ENCODE measurements at regions not wholly inside any gene's neighbourhood (a gene's known extent, or its start where the extent isn't known, plus 50 kb on each side); places are given as distances from the start of the nearest gene placed in this dataset.

DNA sequence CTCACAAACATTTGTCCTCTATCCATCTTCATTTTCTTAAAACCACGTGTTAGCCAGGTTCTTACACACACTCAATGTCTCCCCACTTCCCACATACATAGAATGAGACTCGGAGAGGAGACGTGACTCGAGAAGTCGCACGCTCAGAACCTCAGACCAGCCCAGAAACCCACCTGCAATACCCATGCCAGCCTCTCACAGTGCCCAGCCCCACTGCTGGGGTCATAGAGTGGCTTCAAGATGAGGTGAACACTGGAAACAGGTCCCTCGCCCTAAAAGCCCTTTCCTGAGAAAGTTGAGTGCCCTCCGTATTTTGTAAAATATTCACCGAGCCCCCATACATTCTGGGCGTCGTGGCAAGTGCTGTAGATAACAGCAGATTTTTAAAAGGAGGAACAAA lies 487.4 kb downstream of the EIPR1 start:
- DNase-seq (ENCODE audit: low read depth in 2 of 2) = no peak
- TF ChIP-seq, protein P1, sequence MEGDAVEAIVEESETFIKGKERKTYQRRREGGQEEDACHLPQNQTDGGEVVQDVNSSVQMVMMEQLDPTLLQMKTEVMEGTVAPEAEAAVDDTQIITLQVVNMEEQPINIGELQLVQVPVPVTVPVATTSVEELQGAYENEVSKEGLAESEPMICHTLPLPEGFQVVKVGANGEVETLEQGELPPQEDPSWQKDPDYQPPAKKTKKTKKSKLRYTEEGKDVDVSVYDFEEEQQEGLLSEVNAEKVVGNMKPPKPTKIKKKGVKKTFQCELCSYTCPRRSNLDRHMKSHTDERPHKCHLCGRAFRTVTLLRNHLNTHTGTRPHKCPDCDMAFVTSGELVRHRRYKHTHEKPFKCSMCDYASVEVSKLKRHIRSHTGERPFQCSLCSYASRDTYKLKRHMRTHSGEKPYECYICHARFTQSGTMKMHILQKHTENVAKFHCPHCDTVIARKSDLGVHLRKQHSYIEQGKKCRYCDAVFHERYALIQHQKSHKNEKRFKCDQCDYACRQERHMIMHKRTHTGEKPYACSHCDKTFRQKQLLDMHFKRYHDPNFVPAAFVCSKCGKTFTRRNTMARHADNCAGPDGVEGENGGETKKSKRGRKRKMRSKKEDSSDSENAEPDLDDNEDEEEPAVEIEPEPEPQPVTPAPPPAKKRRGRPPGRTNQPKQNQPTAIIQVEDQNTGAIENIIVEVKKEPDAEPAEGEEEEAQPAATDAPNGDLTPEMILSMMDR (IDR thresholded peaks at IDR 0.05; ENCODE audit: low read depth, low read length) = no peak
- no peak overlapping the region for H3K4me3 ChIP-seq (replicated peaks in 1 of 2; ENCODE audit: low read depth in 2 of 2, low read length in 2 of 2)

DNA sequence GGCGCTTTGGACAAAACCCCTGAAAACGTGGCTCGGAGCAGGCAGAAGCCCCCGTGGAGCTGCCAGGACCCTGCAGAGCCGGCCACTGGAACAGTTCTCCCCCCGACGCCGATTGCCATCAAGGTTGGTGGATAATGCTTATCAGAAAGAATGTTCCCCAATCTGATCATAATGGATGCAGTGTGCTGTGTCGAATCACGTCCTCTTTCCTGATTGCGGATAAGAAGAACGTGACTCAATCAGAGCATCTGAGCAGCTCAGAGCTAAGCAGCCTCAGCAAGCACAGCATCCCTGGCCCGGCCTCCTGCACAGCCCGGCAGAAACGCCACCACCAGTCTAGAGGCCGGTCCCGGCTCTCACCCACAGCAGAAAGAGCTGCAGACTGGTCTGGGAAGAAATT lies 488.0 kb downstream of the EIPR1 start:
- no peak for DNase-seq (ENCODE audit: low read depth in 2 of 2)
- no peak overlapping the region for H3K4me3 ChIP-seq (replicated peaks in 1 of 2; ENCODE audit: low read depth in 2 of 2, low read length in 2 of 2)
- TF ChIP-seq, protein P1 (IDR thresholded peaks at IDR 0.05; ENCODE audit: low read depth, low read length) = no peak

DNA sequence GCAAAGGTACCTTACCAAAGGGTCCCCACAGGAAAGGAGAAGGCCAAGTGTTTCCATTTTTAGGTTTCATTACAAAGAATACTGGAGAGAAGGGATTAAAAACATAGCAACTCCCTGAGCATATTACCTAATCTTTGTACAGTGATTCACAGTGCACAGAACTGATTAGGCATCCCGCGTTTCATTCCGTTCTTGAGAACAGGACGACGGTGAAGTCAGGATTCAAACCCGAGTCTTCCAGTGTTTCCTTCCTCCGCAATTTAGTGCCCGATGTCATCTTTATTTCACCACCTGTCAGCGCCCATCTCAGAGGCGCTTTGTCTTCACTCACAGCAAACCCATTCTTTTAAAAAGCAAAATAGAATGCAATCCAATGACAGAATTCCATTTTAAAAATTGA lies 488.5 kb downstream of the EIPR1 start:
- TF ChIP-seq, protein P1 (IDR thresholded peaks at IDR 0.05; ENCODE audit: low read depth, low read length) = no peak
- H3K4me3 ChIP-seq (replicated peaks in 1 of 2; ENCODE audit: low read depth in 2 of 2, low read length in 2 of 2) = no peak overlapping the region
- DNase-seq (ENCODE audit: low read depth in 2 of 2) = no peak

DNA sequence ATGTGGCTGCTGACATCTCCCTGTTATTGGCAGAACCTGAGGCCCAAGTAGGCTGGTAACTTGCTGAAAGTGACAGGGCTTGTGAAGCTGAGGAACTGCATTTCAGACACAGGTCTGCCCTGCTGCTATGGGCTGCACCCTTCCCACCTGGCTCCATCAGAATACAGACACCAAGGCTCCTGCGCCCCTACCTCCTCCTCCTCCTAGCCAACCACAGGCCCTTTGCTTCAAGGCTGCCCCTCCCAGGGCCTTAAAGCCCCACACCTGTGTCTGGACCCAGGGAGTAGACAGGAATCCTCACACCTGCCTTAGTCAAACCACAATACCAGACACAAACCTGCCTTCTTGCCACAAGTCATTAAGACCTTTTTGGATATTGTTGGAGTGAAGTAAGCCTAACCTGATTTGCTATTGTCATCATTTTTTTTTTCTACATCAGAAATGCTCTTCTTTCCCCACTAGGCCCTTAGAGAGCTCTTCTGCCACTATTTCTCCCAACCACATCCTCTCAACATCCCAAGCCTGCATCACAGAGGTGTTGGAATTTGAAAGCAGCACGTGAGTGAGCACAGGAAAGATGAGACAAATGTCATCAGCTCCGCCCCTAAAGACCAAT lies 489.7 kb downstream of the EIPR1 start:
- no peak for DNase-seq (ENCODE audit: low read depth in 2 of 2)
- H3K4me3 ChIP-seq (replicated peaks in 1 of 2; ENCODE audit: low read depth in 2 of 2, low read length in 2 of 2) = no peak overlapping the region

DNA sequence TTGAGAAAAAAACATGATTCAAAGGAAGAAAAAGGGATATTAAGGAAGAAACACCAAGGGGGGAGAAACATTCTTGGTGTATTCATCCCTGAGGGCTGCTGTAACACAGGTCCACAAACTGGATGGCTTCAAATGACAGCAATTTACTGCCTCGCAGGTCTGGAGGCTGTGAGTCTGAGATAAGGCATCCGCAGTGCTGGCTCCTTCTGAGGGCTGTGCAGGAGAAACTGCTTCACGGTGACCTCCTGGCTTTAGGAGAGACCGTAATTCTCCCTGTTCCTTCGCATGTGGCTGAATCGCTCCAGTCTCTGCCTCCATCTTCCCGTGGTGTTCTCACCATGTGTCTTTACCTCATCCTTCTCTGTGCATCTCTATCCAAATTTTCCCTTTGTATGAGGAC lies 490.7 kb downstream of the EIPR1 start:
- TF ChIP-seq, protein P1 (IDR thresholded peaks at IDR 0.05; ENCODE audit: low read depth, low read length) = no peak
- H3K4me3 ChIP-seq (replicated peaks in 1 of 2; ENCODE audit: low read depth in 2 of 2, low read length in 2 of 2) = no peak overlapping the region
- DNase-seq (ENCODE audit: low read depth in 2 of 2) = no peak

More for the DNA sequence above, 489.7 kb downstream of the EIPR1 start:
- TF ChIP-seq, protein P1 (IDR thresholded peaks at IDR 0.05; ENCODE audit: low read depth, low read length) = no peak

DNA sequence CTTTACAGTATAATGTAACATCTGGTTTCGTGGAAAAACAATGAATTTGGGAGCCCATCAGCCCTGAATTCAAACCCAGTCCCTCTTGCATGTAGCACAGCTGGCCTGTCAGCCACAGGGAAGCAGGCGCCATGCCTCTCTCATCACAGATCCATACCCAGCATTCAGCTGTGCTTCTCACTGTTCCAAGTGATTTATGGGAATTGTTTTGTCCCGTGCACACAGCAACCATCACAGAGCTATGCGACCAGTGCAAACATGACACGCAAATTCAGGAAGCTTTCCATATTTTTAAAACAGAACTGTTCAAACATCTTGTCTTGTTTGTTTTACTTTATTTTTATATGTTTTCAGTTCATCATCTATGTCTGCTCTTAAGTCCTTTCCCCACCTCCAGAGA lies 496.1 kb downstream of the EIPR1 start:
- no peak overlapping the region for H3K4me3 ChIP-seq (replicated peaks in 1 of 2; ENCODE audit: low read depth in 2 of 2, low read length in 2 of 2)
- TF ChIP-seq, protein P1 (IDR thresholded peaks at IDR 0.05; ENCODE audit: low read depth, low read length) = no peak
- no peak for DNase-seq (ENCODE audit: low read depth in 2 of 2)

DNA sequence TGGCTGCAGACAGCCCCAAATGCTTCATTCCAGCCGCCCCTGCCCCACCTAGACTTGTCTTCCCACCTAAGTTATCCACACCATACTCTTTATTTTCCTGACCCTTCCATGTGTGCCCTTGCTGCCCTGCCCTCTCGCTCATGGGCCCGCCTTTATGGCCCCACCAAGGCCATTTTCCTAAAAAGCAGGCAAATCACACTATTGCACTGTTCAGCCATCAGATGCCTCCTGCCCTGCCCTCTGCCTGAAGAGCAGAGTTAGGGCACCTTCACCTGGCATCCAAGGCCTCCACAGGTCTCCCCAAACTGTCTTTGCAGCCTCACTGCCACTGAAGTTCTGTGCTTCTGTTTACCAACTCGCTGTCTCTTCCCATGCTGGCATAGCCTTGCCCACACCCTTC lies 496.7 kb downstream of the EIPR1 start:
- H3K4me3 ChIP-seq (replicated peaks in 1 of 2; ENCODE audit: low read depth in 2 of 2, low read length in 2 of 2) = no peak overlapping the region
- TF ChIP-seq, protein P1 (IDR thresholded peaks at IDR 0.05; ENCODE audit: low read depth, low read length) = no peak
- no peak for DNase-seq (ENCODE audit: low read depth in 2 of 2)
